GM19324 (cell line): ENCODE measurements at regions not wholly inside any gene's neighbourhood (a gene's known extent, or its start where the extent isn't known, plus 50 kb on each side); places are given as distances from the start of the nearest gene placed in this dataset.

Experiments used
- ATAC-seq: cut with Tn5 transposase; IDR thresholded peaks from one replicate; pipeline ENCODE4 v1.9.1; 2021; ENCODE audit warnings: mild to moderate bottlenecking, moderate library complexity; ENCODE audit not compliant: unreplicated experiment, low FRiP score

DNA sequence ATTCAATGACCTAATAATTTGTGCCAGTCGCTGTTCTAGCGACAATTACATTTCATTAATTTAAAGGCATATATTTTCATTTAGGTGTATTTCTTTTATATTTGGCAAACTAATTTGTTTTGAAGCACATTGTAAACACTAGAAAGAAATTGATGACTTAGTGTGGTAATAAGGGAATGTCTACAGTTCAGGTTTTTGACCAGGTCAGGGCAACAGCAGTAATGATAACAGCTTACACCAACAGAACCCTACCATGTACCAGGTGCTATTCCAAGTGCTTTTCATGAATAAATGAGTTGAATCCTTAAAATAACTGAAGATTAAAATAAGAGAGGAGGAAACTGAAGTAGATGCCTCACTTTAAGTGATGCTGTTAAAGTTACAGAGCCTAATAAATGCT is 85.4 kb upstream of the SLC38A2 start:
- ATAC-seq = no peak

DNA sequence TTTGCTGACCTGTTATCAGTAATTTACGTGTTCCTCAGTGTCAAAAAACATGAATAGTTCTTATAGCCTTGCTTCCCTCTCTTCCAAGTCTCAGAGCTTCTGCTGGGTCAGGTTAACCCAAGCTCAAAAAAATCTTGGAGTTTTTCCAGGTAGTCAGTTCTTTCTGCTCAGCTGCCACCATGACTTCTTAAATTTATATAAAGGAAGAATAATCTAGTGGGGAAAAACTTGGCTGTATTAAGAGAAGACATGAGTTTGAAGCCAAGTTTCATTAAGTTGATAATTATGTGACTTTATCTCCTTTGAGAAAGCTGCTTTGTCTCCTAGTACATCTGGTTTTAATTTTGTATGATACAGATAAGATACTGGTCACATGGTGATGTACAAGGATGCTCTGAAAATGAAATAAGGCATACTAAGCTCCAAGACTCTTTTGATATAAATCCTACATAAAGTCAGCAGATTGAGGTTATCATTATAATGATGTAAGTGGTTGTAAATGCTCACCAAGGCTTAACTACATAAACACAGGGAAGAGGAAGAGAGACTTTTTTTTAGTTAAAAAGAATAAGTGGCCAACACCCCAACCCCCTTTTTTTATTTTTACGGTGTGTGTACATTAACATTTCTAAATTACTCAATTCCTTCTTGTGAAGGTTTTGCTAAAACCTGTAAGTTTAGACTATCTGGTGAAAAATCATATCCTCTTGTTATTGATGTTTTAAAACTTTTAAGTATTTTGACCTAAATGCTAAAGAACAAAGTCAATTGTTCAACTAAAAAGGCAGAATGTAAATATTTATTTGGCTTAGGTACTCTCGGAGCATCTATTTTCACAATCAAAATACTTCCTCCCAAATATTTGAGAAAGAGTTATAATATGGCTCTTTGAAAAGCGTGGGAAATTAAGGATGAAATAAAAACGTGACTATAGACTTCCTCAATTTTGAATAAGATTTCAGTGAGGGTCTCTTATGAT is 84.1 kb upstream of the SLC38A2 start:
- ATAC-seq = no peak

DNA sequence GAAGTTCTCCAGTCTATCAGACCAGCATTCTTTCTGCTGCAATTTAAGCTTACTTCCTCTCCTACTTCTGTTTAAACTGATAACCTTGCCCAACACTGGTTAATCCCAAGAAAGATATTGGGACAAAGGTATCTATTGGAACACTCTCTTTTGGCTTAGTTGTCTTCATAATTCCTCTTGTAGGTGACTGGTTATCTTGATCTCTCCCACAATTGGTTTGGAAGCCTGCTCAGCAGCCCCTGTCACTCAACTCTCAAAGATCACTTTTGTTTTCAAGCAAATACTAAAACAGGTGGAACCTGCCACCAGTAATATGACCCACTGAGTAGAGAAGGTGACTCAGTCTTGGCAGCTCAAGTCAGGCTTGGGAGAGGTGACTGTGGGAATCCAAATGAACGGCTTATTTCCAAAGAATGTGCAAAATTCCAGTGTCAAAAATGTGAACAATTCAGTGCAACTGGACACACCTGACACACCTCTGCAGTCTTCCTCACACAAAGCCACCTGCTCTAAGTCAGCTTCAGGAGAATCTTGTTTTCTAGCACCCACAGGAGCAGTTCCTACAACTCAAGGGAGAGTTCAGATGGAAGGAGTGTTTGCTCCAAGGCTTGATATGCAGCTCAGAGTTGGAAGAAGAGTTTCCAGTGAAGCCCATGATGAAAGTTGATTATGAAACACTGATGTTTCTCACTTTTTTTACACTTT is 83.2 kb upstream of the SLC38A2 start:
- no peak for ATAC-seq

DNA sequence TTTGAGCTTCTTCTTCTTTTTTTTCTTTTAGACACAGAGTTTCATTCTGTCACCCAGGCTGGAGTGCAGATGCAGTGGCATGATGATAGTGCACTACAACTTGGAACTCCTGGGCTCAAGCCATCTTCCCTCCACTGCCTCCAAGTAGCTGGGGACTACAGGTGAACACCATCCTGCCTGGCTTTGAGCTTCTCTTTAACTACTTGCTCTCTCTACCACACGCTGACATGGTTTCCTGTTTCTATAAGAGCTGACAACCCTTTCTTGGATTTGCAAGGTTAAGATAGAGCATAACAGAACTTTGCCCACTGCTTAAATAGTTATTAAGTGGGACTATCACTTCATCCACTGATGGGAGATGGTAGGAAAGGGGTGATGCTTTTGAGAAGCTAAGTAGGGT is 82.4 kb upstream of the SLC38A2 start:
- ATAC-seq = no peak

DNA sequence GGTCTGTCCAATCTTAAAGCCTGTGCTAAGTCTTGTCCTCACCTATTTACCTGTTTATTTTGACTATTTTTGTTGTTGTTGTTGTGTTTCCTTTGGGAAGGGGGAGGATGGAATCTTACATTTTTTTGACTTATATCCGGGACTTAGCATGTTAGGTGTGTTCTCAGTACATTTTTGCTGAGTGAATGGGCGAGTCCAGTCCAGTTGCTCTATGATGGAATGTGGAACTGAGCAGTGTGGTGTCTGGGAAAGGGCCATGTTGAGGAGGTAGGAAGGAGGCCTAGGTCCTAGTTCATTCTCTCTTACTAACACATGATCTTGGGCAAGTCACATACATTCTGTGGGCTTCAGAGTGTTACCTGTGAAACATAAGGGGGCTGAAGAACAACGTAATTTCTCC is 80.9 kb upstream of the SLC38A2 start:
- ATAC-seq = no peak

DNA sequence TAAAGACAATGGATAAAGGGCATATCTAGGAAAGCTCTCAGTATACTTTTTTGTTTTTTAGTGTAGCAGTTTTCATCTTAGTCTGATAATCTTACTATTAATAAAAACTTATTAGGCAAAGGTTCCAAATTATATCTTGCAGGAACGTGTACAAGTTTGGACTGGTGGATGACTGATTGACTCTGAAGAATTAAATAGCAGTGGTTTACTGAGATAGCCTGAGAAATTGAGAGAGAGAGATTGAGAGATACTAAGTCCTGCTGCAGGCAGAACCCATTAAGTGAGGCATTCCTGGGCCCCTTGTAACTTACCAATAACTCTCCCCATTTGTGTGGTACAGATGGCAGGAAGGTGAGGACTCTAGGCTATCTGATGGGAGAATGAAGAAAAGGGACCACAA is 80.2 kb upstream of the SLC38A2 start:
- ATAC-seq = no peak

DNA sequence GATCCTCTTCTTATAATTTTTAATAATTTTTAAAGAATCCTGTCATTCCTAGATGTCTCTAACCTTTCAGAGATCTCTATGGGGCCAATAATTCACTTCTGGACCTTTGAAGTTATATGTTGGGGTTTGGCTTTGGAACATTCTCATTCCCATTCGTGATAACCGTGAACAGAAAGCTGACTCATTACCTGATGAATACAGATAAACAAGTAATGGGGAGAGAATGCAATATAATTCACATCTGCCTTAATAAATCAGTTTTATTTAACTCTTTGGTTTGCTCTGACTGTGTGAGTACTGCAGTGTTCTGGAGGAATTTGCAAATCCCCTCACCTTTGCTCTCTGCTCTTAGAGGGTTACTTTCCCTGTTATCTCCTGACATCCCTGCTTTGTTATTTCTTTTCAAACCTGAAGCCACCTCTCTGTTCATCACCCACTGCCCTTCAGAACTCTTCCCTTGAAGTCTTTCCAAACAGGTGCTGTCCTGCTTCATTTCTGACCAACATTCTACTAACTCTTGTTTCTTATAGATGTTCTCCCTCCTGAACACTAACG is 79.6 kb upstream of the SLC38A2 start:
- no peak for ATAC-seq

DNA sequence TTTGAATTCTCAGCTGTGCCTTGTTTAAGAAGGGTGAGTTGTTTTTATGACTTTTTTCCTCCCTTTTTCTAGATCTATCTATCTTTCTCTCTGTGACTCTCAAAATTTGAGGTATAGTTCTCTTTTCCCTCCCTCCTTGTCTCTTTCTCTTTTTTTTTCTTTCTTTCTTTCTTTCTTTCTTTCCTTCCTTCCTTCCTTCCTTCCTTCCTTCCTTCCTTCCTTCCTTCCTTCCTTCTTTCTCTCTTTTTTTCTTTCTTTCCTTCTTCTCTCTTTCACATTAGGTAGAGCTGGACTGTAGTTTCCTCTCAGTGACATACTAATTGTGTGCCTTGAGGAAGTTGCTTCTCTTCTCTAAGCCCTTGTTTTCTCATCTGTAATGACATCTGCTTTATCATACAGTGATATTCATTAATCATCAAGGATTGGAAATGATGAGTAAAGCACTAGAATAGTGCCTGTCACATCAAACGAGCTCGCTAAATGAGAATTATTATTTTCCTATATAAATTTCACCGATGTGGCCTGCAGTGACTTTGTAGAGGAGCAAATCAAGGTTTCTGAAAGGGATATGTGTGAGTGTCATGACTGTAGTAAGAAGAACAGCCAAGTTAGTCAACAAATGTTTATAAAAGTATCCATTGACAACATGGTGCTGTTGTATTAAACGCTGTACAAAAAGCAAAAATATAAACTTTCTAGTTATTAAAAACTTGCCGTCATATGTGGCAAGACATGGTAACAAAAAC is 78.9 kb upstream of the SLC38A2 start:
- ATAC-seq = no peak

DNA sequence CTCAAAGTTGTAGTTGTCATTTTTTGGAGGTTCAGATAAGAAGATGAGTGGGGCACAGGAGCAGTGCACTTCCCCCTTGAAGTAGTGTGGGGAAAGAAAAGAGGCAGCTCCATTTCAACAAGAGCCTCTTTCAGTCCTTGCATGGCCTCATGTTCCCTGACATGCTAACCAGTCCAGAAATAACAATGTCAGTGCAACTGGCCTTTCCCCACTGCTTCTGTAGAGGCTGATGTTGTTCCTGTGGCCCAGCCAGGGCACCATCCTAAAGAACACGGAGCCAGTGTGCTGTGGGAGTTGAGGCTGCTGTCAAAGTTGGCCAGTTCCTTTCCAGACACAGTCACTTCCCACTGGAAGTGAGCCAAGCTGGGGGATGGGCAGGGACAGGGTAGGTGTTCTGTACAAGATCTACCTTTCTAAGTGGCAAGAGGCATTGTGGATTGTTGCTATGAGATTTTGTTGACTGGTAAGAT is 77.7 kb upstream of the SLC38A2 start:
- ATAC-seq = no peak

DNA sequence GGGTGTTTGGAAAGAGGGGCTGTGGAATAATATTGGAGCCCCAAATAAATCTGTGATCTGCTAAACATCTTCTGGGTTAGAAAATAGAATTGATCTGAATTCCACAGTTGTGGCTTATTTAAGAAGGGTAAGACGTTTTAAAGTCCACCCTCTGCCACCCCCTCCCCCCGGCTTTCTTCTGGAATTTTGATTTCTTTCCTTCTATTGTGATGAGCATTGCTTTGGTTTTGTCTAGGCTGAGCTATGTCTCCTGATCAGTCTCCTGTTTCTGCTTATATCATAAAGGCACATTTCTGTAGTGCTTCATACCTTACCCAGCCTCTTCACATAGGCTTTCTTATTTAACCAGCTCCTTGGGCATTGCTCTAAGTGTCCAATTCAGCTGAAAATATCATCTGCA is 77.3 kb upstream of the SLC38A2 start:
- no peak for ATAC-seq

DNA sequence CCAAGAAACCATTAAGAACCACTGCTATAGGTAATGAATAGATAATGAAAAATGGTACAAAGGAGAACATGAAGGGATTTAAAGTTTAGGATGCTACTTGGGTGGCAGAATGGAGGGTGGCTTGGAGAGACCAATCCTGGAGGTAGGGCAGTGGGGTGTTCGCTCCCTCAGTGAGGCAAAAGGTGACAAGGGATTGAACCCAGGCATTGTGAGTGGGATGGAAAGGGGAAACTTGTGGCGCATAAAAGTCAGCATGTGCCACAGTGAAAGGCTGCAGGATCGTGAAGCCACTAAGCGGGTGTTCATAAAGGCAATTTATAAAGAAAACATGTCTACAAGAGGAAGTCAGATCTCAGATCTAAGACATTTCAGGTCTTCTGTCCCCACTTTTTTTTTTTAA is 76.7 kb upstream of the SLC38A2 start:
- no peak for ATAC-seq

DNA sequence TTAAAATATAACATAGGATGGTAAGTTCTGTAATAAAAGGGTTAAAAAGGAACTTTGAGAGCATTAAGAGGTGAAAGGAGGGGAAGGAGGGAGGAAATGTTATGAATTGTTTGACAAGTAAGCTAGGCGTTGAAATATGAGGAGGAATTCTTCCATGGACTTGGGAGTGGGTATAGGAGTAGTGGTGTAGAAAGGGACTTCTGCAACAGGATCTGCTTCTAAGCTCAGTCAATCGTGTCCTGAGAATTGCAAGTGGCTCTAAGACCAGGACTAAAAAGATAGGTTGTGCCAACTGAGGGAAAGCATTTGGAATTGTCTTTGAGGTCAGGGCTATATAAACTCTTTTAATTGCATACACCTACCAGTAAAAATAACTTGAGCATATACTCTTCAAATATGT is 74.1 kb upstream of the SLC38A2 start:
- ATAC-seq = no peak

DNA sequence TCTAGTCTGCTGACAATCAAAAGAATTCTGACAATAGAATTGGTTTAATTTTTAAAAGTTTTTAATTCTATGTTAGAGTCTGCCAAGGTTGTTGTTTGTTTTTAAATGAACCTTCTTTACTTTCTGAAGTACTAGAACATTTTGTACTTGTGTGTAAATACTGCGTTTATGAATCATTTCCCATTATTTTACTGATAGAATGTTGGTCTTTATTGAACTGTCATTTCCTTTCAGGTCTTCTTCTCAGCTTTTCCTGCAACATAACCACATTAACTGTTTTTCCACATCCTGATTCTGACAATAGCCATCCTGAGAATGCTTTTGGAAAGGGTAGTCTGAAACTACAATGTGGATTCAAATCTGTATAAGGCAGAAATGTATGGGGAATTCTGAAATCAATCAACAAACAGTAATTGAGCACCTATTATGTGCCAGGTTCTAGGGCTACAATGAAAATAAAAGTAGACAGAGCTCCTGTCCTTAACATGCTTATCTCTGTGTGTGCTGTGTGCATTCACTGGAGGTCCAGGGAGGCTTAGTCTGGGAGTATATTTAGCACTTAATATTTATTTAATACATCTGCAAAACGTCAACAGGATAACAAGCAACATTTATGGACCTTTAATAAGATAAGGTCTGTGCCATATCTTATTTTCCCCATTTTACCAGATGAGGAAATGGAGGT is 73.1 kb upstream of the SLC38A2 start:
- no peak for ATAC-seq

DNA sequence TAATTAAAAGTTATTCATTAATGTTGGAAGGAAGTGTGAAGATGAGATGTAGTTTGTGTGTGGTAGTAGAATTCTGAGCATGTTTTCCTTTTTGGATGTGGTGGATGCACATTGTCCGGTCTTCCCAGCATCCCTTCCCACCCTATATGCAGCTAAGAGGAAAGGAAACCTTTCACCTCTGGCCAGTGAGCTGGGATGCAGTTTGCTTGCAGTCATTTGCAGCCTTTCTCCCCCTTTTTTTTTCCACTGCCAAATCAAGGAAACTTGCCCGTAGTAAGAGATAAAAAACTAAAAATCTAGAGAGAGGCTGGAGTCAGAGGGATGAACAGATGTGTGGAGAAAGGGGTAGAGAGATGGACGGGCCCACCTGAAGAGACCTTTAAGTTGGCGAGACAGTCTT is 72.5 kb upstream of the SLC38A2 start:
- no peak for ATAC-seq

DNA sequence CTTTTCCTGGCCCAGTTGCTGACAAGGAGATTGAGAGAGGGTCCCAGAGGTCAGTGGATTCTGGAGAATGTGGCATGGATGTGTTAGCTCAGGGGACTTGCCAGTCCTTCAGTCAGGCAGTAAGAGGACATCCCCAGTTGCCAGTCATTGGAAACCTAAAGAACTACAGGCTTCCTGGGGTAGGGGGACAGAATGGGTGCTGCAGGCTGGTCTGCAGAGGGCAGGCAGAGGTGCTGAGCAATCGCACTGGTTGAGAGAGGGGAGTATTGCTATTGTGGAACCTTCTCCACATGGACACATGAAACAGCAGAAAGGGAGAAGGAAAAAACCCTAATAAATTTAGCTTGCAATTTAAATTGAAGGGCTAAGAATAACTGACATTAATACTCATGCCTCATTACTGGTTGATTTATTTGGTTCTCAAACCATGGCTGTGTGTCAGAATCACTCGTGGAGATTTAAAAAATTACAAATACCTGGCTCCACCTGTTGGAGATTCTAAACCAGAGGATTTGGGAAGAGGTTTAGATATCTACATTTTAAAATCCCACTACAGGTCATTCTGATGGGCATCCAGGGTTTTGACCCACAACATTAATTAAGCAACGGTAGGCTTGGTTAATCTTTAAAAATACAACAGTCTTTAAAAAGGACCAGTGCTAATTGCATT is 71.2 kb upstream of the SLC38A2 start:
- ATAC-seq = no peak

DNA sequence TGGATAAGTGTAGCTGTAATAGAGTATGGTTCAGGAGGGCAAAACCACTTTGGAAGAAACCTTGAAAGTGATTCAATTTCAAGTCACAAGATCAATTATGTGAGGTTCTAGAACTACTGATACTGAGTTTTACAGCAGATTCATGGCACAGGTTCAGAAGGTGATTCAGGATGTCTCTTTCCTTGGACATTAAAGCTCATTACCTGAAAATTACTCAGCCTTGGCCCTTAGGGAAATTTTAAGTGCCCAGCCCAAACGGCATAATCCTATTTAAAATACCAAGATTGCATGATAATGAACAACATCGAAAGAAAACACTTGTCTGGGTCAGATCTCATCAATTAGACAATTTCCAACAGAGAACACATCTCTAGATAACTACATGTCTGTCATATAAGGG is 70.2 kb upstream of the SLC38A2 start:
- no peak for ATAC-seq

DNA sequence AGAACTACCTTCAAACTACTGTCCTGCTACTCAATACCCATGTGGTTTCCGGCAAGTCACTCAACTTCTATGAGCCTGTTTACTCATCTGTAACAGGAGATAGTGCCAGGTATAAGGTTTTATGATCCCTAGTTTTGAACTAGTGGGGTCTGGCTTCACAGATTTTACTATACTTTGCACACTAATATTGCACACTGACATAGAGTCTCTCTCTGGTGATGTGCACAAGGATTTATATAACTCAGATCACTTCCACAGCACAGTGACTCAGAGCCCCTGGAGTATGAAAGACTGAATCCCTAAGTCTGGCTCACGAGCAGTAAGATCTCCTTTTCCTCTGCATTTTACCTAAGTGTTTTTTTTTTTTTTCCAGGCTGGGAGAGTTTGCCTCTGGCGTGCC is 69.7 kb upstream of the SLC38A2 start:
- no peak for ATAC-seq

DNA sequence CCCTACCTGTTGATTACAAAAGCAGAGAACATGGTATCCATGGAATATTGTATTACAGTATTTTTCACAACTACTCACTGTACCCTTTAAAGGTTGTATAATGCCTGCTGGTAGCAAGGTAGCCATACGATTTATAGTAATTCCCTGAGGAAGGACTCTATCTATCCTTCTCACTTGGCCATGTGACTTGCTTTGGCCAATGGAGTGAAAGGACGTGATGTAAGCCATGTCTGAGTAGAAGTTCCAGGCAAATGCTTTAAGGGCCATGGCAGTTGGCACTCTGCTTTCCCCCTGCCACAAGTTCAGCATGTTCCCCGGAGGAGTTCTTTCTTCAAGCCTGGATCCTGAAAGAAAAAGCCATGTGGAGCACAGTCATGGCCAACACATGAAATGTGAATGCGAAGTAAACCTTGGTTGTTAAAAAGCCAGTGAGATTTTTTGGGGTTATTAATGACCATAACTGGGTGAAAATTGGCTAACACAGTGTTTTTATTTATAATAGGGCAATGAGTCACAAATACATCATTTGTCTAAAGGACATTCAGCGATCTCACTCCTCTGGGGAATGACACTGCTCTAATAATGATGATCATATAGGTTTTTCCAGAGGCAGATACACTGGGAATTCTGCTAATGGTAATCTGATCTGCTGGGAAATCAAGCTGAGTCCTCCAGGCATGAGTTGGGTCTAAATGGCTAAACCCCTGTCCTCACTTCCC is 67.4 kb upstream of the SLC38A2 start:
- no peak for ATAC-seq

DNA sequence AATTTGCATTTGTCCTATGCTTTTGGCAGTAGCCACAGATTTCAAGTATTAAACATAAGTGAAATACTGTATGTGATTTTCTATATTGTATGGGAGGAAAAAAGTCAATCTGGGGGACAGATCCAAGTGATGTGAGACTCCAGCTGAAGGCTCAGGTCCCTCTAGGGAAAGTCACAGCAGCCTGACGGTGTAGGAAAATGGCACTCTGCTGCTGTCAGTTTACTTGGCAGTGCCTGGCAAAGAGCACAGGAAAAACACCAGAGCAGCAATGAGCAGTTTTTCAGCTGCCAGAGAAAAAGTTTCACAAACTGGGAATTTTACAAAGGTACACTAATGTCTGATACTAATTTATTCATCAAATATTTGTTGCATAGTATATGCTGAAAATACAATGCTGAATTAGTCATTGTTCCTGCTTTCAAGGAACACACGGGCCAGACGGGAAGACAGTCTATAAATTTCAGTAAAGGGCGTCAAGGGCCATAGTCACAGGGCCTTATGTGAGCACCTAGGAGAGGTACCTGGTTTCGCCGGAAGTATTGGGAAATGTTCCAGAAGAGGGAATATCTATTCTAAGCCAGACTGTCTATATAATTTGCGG is 66.2 kb upstream of the SLC38A2 start:
- ATAC-seq = no peak
